CMK (cell line): ENCODE measurements at regions not wholly inside any gene's neighbourhood (a gene's known extent, or its start where the extent isn't known, plus 50 kb on each side); places are given as distances from the start of the nearest gene placed in this dataset.

ENCODE experiments used
- DNase-seq: peaks from one replicate; pipeline ENCODE4 v3.0.0-alpha.2; 2010; ENCODE audit warnings: low read depth

- DNase-seq = no peak
Observed at GRCh38 chr4:100736641-100737451, 219.0 kb upstream of the EMCN start.

DNA sequence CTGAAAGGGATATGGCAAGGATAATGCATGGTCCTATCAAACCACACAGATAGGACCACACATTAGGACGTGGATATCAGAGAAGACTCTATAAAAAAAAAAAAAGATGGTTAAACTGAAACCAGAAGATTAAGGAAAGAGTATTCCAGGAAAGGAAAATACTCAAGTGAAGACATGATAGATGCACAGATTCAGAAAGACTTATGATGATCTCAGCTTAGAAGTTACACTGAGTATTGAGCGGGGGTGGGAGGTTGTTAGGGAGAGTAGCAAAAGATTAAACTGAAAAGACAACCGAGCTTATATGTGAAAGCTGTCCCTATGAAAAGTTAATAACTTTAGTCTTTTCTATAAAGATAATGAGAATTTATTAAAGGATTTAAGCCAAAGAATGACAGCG, 211.0 kb upstream of the EMCN start:
- no peak for DNase-seq

GRCh38 chr4:100722866-100723459, 205.1 kb upstream of the EMCN start:
- DNase-seq = no peak

DNA sequence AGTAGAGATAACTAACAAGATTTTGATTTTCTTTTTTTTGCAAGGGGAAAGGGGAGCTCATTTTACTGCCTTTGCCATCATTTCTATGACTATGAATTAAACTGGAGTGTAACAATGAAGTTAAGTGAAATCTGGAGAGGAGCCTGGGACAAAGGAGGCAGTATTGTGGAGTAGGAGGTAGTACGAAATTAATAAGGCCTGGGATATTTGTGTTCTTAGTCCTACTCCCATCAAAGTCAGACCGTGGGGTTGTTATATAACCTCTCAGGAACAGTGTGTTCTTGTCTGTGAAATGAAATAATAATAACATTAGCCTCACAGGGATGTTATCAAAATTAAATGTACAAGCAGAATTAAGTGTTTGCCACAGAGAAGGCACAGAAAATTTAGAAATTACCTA, 204.3 kb upstream of the EMCN start:
- no peak for DNase-seq

DNA sequence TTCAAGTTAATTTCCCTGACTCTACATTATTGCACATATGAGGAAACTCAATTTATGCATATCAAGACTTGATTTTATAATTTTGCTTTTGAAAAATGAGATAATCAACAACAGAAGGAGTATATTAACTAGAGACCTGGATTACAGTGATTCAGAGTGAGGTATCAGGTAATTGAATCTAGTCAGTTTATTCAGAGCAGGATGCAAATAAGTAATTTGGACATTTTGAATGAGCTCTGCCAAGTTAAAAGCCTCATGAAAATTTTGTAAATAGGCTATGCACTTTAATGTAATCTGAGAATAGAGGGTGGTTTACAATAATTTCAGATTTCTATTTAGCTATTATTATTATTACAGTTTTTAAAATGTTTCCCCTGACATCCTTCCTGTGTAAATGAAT, 203.7 kb upstream of the EMCN start:
- no peak for DNase-seq

GRCh38 chr4:100721077-100721476, 203.3 kb upstream of the EMCN start:
- no peak for DNase-seq

DNA sequence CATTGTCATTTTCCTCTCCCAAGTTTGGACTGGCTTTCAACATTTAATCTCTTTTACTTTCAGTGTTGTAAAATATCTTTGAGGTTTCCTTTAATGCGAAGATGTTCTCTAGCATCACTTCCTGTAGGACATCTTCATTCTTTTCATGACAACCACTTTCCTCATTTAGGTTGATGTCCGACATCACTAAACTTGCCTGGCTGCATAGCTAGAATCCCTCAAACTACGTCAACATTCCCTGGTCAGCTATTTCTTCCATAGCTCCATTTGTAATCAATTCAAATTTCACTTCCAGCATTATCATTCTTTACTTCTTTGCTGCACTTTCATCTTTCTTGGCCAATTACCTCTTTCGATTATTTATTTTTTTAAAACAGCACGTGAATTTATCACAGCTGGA, 198.6 kb upstream of the EMCN start:
- no peak for DNase-seq

DNA sequence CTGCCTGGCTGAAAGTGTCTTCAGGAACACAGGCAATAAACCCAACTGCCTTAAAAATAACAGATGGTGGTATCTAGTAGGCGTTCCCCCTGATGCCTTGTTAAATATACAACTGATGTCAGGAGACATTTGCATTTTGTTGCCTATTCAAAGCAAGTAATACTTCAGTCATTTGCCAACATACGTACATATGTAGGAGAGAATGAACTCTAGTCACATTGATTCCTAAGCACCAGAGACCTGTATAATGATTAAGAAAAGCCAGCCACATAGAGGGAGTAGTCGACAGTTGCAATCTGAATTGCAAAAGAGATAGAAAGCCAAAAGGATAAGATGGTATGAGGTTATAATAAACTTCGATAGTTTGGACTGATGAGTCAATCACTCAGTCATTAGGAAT, 191.0 kb upstream of the EMCN start:
- no peak for DNase-seq

- DNase-seq = no peak
Observed at GRCh38 chr4:100707786-100708185, 190.0 kb upstream of the EMCN start.

- no peak for DNase-seq
Observed at GRCh38 chr4:100696531-100696930, 178.7 kb upstream of the EMCN start.

- DNase-seq = no peak
Observed at GRCh38 chr4:100695871-100696270, 178.0 kb upstream of the EMCN start.

DNA sequence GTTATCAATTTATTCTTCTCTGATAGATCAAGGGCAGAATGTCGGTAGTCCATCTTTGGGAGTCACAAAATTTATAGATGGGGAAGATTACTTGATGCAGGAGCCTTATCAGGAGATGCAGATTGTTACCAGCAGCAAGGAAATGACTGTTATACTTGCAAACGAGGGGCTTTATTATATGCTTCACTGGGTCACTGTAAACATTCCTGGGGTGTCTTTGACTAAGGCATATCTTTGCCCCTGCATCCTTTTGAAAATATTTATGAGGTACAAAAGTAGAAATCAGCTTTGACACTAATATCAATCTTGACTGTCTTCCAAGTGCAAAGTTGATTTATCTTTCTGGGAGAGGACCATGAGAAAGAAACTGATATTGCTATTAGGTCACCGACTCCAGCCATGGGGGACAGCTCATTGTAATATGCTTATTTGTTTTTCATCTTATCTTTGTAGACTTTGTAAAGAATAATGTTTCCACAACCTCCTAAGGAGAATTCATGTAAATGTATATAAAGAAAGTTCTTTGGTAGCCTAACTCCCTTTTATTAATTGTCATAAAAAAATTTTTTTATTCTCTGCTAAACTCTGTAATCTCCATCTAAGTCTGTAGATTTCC, 177.3 kb upstream of the EMCN start:
- DNase-seq = no peak

DNA sequence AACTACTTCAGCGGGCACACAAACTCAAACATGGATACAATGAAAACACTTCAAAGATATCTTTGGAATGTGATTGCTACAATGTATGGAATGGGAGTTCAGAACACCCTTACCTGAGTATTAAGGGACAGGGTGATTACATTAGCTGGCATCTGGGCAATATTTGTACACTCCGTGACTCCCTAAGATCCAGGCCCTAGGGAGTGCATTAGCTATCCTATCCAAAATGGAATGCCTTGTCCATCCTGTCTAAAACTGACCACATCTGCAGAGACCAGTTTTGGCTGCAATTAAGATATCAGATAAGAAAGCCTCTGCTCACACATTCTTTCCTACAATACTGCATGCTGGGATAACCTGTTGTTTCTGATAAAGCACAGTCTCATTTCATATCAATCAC, 176.6 kb upstream of the EMCN start:
- DNase-seq = no peak

GRCh38 chr4:100690812-100691211, 173.0 kb upstream of the EMCN start:
- no peak for DNase-seq

DNA sequence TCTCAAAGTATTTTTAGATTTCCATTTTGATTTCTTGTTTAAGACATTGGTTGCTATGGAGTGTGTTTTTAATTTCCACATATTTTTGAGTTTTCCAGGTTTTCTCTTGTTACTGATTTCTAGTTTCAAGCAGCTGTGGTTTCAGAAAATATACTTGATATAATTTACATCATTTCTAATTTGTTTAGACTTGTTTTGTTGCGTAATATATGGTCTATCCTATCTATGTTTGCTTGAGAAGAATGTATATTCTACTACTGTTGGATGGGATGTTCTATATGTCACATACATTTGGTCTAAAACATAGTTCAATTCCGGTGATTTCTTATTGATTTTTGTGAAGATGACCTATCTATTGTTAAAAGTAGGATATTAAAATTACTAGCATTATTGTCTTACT, 170.5 kb upstream of the EMCN start:
- no peak for DNase-seq

GRCh38 chr4:100682477-100683218, 164.8 kb upstream of the EMCN start:
- no peak for DNase-seq

DNA sequence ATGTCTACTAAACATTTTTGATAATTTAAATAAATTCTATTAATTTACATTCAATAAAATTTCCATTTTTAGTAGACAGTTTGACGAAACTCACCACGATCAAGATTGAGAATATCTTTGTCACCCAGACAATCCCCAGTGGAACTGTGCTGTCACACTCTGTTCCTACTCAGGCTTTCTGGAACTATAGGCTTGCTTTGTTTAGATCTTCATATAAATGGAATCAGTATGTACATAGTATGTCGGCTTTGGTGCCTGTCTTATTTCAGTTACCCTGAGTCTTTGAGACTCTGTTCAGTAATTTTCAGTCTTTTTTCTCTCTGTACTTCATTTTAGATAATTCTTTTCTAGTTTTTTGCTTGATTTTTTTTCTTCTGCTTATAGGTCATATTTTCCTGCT, 163.5 kb upstream of the EMCN start:
- DNase-seq = no peak

- DNase-seq = no peak
Observed at GRCh38 chr4:100679926-100680325, 162.1 kb upstream of the EMCN start.

DNA sequence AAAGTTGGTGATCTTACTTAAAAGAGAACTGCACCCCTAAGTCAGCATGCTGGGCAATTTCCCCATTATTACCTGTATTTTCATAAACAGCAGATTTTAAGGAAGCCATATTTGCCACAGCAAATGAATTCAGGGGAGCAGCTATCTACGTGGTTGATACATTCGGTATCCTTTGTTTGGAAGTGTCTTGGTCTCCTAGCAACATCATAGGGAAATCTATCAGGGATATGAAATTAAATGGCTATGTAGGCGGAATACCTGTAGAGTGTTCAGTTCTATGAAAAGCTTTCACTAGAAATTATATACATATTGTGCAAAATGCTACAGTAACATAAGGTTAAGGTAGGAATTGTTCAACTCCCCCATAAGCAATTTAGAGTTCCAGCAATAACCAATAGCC, 157.2 kb upstream of the EMCN start:
- no peak for DNase-seq

GRCh38 chr4:100657187-100657586, 139.4 kb upstream of the EMCN start:
- no peak for DNase-seq

GRCh38 chr4:100651499-100652175, 133.8 kb upstream of the EMCN start:
- DNase-seq = no peak

DNA sequence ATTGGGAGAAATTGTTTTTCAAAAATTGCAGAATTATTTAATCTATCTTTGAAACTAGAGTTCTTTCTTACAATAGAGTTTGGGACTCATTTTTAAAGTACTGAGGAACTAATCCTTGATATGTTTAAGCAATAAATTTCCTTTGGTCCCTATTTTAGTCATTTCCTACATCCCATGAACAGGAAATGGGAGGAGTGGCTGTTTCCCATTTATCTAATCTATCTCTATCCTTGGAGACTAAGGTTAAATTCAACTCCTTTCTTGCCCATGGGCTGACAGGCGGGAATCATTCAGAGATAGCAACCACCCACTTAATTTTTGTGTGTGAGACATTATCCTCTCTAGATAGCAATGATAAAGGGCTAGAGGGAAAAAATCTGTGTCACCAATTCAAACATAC, 131.6 kb upstream of the EMCN start:
- no peak for DNase-seq
